Breast epithelium (tissue), 3 donors: ENCODE measurements at regions not wholly inside any gene's neighbourhood (a gene's known extent, or its start where the extent isn't known, plus 50 kb on each side); places are given as distances from the start of the nearest gene placed in this dataset.

ENCODE experiments used
- POLR2A ChIP-seq: fragments of 450-650 bp; IDR thresholded peaks from one replicate; pipeline ENCODE4 v1.6.1; 2016; ENCODE audit warnings: antibody characterized with exemption, mild to moderate bottlenecking, moderate library complexity
- TF ChIP-seq, protein P1 (sequence below), 3 donors: fragments of 450-650 bp; IDR thresholded peaks; one replicate each; pipeline ENCODE4 v1.5.1; 2016 to 2017; ENCODE audit warnings: antibody characterized with exemption in 3 of 3, mild to moderate bottlenecking in 3 of 3, moderate library complexity in 3 of 3

DNA sequence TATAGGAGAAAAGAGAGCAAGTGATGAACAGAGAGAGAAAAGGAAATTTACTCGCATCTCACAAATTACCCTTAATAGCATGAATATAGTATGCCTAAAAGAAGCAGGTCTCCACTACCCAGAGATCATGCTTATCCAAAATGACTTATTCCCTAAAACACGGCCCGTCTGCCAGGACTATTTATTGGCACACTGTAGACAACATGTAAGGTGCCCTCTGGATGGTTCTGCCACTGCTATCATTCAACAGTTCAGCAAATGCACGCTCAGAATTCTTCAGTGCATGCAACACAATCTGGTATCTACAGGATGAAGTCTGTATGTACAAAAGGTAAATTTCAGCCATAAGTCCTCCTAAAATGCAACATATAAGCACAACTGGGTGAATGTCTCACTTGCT, 465.8 kb downstream of the SHQ1 start:
- TF ChIP-seq POLR2A = no peak
- TF ChIP-seq, protein P1, sequence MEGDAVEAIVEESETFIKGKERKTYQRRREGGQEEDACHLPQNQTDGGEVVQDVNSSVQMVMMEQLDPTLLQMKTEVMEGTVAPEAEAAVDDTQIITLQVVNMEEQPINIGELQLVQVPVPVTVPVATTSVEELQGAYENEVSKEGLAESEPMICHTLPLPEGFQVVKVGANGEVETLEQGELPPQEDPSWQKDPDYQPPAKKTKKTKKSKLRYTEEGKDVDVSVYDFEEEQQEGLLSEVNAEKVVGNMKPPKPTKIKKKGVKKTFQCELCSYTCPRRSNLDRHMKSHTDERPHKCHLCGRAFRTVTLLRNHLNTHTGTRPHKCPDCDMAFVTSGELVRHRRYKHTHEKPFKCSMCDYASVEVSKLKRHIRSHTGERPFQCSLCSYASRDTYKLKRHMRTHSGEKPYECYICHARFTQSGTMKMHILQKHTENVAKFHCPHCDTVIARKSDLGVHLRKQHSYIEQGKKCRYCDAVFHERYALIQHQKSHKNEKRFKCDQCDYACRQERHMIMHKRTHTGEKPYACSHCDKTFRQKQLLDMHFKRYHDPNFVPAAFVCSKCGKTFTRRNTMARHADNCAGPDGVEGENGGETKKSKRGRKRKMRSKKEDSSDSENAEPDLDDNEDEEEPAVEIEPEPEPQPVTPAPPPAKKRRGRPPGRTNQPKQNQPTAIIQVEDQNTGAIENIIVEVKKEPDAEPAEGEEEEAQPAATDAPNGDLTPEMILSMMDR (IDR thresholded peaks at IDR 0.05) = no peak
